H9 (cell line): ENCODE measurements at regions not wholly inside any gene's neighbourhood (a gene's known extent, or its start where the extent isn't known, plus 50 kb on each side); places are given as distances from the start of the nearest gene placed in this dataset.

ENCODE experiments used
- DNase-seq: peaks from one replicate; pipeline ENCODE4 v3.0.0-alpha.2; 2017
- H2AFZ ChIP-seq: one replicate; pipeline ENCODE4 v1.6.1; 2013; ENCODE audit warnings: mild to moderate bottlenecking, low read length, control low read depth, moderate library complexity
- H2AK5ac ChIP-seq: 2 replicates; pipeline ENCODE4 v1.6.1; 2013; ENCODE audit warnings: low read length, control low read depth, mixed read lengths; ENCODE audit not compliant: insufficient read length
- H2BK120ac ChIP-seq: one replicate; pipeline ENCODE4 v1.6.1; 2013; ENCODE audit warnings: low read depth, mild to moderate bottlenecking, low read length, control low read depth, inconsistent platforms; ENCODE audit not compliant: poor library complexity, severe bottlenecking
- H2BK12ac ChIP-seq: 2 replicates; pipeline ENCODE4 v1.6.1; 2013; ENCODE audit warnings: low read length, control low read depth, mixed read lengths, low read depth; ENCODE audit not compliant: insufficient read length
- H2BK15ac ChIP-seq: 2 replicates; pipeline ENCODE4 v1.6.1; 2013; ENCODE audit warnings: low read depth, low read length, control low read depth
- H2BK20ac ChIP-seq: one replicate; pipeline ENCODE4 v1.6.1; 2013; ENCODE audit warnings: low read depth, mild to moderate bottlenecking, low read length, control low read depth, inconsistent platforms; ENCODE audit not compliant: poor library complexity, severe bottlenecking
- H2BK5ac ChIP-seq: 2 replicates; pipeline ENCODE4 v1.6.1; 2013; ENCODE audit warnings: low read length, control low read depth, mixed read lengths; ENCODE audit not compliant: insufficient read length
- H3K14ac ChIP-seq: 2 replicates; pipeline ENCODE4 v1.6.1; 2013; ENCODE audit warnings: low read length, control low read depth; ENCODE audit not compliant: insufficient read depth
- H3K18ac ChIP-seq: 2 replicates; pipeline ENCODE4 v1.6.1; 2013; ENCODE audit warnings: low read depth, mild to moderate bottlenecking, mixed read lengths, low read length, control low read depth; ENCODE audit not compliant: insufficient read length
- H3K23ac ChIP-seq: 2 replicates; pipeline ENCODE4 v1.6.1; 2013; ENCODE audit warnings: low read length, control low read depth, mixed read lengths, low read depth; ENCODE audit not compliant: insufficient read length
- H3K23me2 ChIP-seq: 2 replicates; pipeline ENCODE4 v1.6.1; 2013; ENCODE audit warnings: low read depth, mild to moderate bottlenecking, mixed read lengths, low read length, control low read depth; ENCODE audit not compliant: insufficient read length, poor library complexity, severe bottlenecking
- H3K27ac ChIP-seq: 2 replicates; pipeline ENCODE4 v1.5.1; 2013; ENCODE audit warnings: low read length, control low read depth, mixed read lengths, low read depth; ENCODE audit not compliant: insufficient read length
- H3K27me3 ChIP-seq: 2 replicates; pipeline ENCODE4 v1.6.1; 2013; ENCODE audit warnings: low read length, control low read depth, inconsistent platforms; ENCODE audit not compliant: insufficient read depth
- H3K4ac ChIP-seq: 2 replicates; pipeline ENCODE4 v1.6.1; 2013; ENCODE audit warnings: low read depth, mild to moderate bottlenecking, control low read depth, inconsistent platforms, low read length, moderate library complexity
- H3K4me1 ChIP-seq: 2 replicates; pipeline ENCODE4 v1.6.1; 2013; ENCODE audit warnings: low read length, control low read depth, inconsistent platforms; ENCODE audit not compliant: insufficient read depth
- H3K4me2 ChIP-seq: 2 replicates; pipeline ENCODE4 v1.6.1; 2013; ENCODE audit warnings: low read length, control low read depth, mixed read lengths; ENCODE audit not compliant: insufficient read length, insufficient read depth
- H3K56ac ChIP-seq: 2 replicates; pipeline ENCODE4 v1.6.1; 2013; ENCODE audit warnings: low read depth, mild to moderate bottlenecking, mixed read lengths, low read length, control low read depth; ENCODE audit not compliant: insufficient read length
- H3K79me1 ChIP-seq: 2 replicates; pipeline ENCODE4 v1.6.1; 2013; ENCODE audit warnings: low read depth, mild to moderate bottlenecking, moderate library complexity, low read length, control low read depth, inconsistent platforms; ENCODE audit not compliant: insufficient read depth, poor library complexity, severe bottlenecking
- H3K79me2 ChIP-seq: 2 replicates; pipeline ENCODE4 v1.6.1; 2013; ENCODE audit warnings: low read length, control low read depth, inconsistent platforms; ENCODE audit not compliant: insufficient read depth
- H3K9ac ChIP-seq: 2 replicates; pipeline ENCODE4 v1.6.1; 2013; ENCODE audit warnings: low read length, control low read depth, mixed read lengths; ENCODE audit not compliant: insufficient read length; ENCODE audit errors: extremely low read depth
- H3K9me3 ChIP-seq: one replicate; pipeline ENCODE4 v1.6.1; 2013; ENCODE audit warnings: low read depth, low read length, inconsistent platforms; ENCODE audit not compliant: control insufficient read depth
- H3T11ph ChIP-seq: one replicate; pipeline ENCODE4 v1.6.1; 2013; ENCODE audit warnings: mild to moderate bottlenecking, low read length, control low read depth, inconsistent platforms
- H4K20me1 ChIP-seq: one replicate; pipeline ENCODE4 v1.6.1; 2013; ENCODE audit not compliant: control insufficient read depth, insufficient read length, insufficient read depth
- H4K5ac ChIP-seq: 2 replicates; pipeline ENCODE4 v1.6.1; 2013; ENCODE audit warnings: low read depth, mild to moderate bottlenecking, mixed read lengths, low read length, control low read depth; ENCODE audit not compliant: insufficient read length
- H4K8ac ChIP-seq: replicated peaks from 2 replicates; pipeline ENCODE4 v1.6.1; 2013; ENCODE audit warnings: low read length, control low read depth, mixed read lengths, low read depth; ENCODE audit not compliant: insufficient read length
- H4K91ac ChIP-seq: 2 replicates; pipeline ENCODE4 v1.6.1; 2013; ENCODE audit warnings: low read depth, mild to moderate bottlenecking, moderate library complexity, mixed read lengths, low read length, control low read depth; ENCODE audit not compliant: insufficient read length
- H3K27ac Mint-ChIP-seq, 3 experiments: 2 replicates in 2 of 3; 3 replicates in 1 of 3; pipeline ENCODE4 v1.8.0; 2020 to 2021; ENCODE audit warnings: mixed read lengths in 3 of 3, mild to moderate bottlenecking in 1 of 3, moderate library complexity in 1 of 3
- H3K27me3 Mint-ChIP-seq: 2 replicates; pipeline ENCODE4 v1.8.0; 2021; ENCODE audit warnings: low read depth, mild to moderate bottlenecking, moderate library complexity, mixed read lengths
- H3K36me3 Mint-ChIP-seq, 3 experiments: 2 replicates in 2 of 3; 3 replicates in 1 of 3; pipeline ENCODE4 v1.8.0; 2020 to 2021; ENCODE audit warnings: low read depth in 3 of 3, mixed read lengths in 3 of 3; ENCODE audit not compliant: insufficient read depth in 1 of 3
- H3K4me1 Mint-ChIP-seq, 2 experiments: 2 replicates each; pipeline ENCODE4 v1.8.0; 2020; ENCODE audit warnings: mixed read lengths in 2 of 2
- H3K4me3 Mint-ChIP-seq, 2 experiments: 2 replicates in 1 of 2; 3 replicates in 1 of 2; pipeline ENCODE4 v1.8.0; 2020 to 2021; ENCODE audit warnings: mild to moderate bottlenecking in 2 of 2, mixed read lengths in 2 of 2, moderate library complexity in 1 of 2
- H3K9me3 Mint-ChIP-seq, 2 experiments: 2 replicates in 1 of 2; 3 replicates in 1 of 2; pipeline ENCODE4 v1.8.0; 2020; ENCODE audit warnings: mild to moderate bottlenecking in 2 of 2, mixed read lengths in 2 of 2, moderate library complexity in 1 of 2
- WGBS: extraction: QIAGEN DNeasy Blood & Tissue Kit; methylation state at CpG from one replicate; pipeline ENCODE4 v1.1.7; 2013; ENCODE audit warnings: missing lambda C conversion rate, low lambda C conversion rate, mixed read lengths; ENCODE audit not compliant: insufficient read length; ENCODE audit errors: extremely low coverage; 5-methylcytosine and 5-hydroxymethylcytosine counted together
- TF ChIP-seq, protein P1 (sequence below): fragments of 200-600 bp; sonication (generic); conservative IDR thresholded peaks from 3 replicates; pipeline ENCODE4 v1.8.0; 2021; ENCODE audit warnings: antibody characterized with exemption, mild to moderate bottlenecking

GRCh38 chr5:173448856-173449255 is 120.6 kb upstream of the STC2 start:
- Histone ChIP-seq H4K8ac (no peak overlapping the region), H2BK5ac (no peak overlapping the region), H3K27me3 (no peaks in the 10 kb centered on the region), H3K14ac (no peak overlapping the region), H3K56ac (no peak overlapping the region), H4K5ac (no peak overlapping the region), H3K79me1 (no peaks in the 10 kb centered on the region), H4K91ac (no peak overlapping the region), H3K9ac (no peak overlapping the region), H2BK12ac (no peak overlapping the region), H2AK5ac (no peak overlapping the region), H2BK15ac (no peak overlapping the region), H2BK20ac (no peak overlapping the region), H3K4me1 (no peaks in the 10 kb centered on the region), H3K18ac (no peak overlapping the region), H3K23me2 (no peaks in the 10 kb centered on the region), H3K23ac (no peak overlapping the region), H2AFZ (no peak overlapping the region), H2BK120ac (no peak overlapping the region), H4K20me1 (no peaks in the 10 kb centered on the region), H3K79me2 (no peaks in the 10 kb centered on the region), H3K4ac (no peak overlapping the region), H3K4me2 (no peak overlapping the region), H3K27ac (no peak overlapping the region), H3T11ph (no peak overlapping the region), H3K9me3 (no peaks in the 10 kb centered on the region)
- no peak for DNase-seq
- no CpG with 5 or more reads among the region's 6 CpGs for WGBS
- TF ChIP-seq, protein P1, sequence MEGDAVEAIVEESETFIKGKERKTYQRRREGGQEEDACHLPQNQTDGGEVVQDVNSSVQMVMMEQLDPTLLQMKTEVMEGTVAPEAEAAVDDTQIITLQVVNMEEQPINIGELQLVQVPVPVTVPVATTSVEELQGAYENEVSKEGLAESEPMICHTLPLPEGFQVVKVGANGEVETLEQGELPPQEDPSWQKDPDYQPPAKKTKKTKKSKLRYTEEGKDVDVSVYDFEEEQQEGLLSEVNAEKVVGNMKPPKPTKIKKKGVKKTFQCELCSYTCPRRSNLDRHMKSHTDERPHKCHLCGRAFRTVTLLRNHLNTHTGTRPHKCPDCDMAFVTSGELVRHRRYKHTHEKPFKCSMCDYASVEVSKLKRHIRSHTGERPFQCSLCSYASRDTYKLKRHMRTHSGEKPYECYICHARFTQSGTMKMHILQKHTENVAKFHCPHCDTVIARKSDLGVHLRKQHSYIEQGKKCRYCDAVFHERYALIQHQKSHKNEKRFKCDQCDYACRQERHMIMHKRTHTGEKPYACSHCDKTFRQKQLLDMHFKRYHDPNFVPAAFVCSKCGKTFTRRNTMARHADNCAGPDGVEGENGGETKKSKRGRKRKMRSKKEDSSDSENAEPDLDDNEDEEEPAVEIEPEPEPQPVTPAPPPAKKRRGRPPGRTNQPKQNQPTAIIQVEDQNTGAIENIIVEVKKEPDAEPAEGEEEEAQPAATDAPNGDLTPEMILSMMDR: no peak
- no peak overlapping the region for H3K27ac Mint-ChIP-seq
- peaks cover 3 to 5% of the 10 kb centered on the region in 2 experiments for H3K4me1 Mint-ChIP-seq
- 0 out of 2 replicates have a peak, but pooled peaks cover 3% of the 10 kb centered on the region for H3K27me3 Mint-ChIP-seq
- no peaks in the 10 kb centered on the region for H3K36me3 Mint-ChIP-seq
- no peak overlapping the region for H3K4me3 Mint-ChIP-seq
- H3K9me3 Mint-ChIP-seq: no peaks in the 10 kb centered on the region
